BE2C (cell line): ENCODE measurements at regions not wholly inside any gene's neighbourhood (a gene's known extent, or its start where the extent isn't known, plus 50 kb on each side); places are given as distances from the start of the nearest gene placed in this dataset.

ENCODE experiments used
- DNase-seq: peaks from one replicate; pipeline ENCODE4 v3.0.0-alpha.2; 2020
- H3K27me3 ChIP-seq: fragments of 250-450 bp; sonication (Bioruptor Pico); 2 replicates; pipeline ENCODE4 v1.5.1; 2020; ENCODE audit warnings: mild to moderate bottlenecking
- H3K36me3 ChIP-seq: fragments of 250-450 bp; sonication (Bioruptor Pico); 2 replicates; pipeline ENCODE4 v1.5.1; 2020; ENCODE audit warnings: mild to moderate bottlenecking
- H3K4me1 ChIP-seq: fragments of 250-450 bp; sonication (Bioruptor Pico); 2 replicates; pipeline ENCODE4 v1.5.1; 2020
- H3K4me3 ChIP-seq: 2 replicates; pipeline ENCODE4 v1.5.1; 2011; ENCODE audit warnings: low read depth, low read length
- H3K9me3 ChIP-seq: fragments of 250-450 bp; sonication (Bioruptor Pico); 2 replicates; pipeline ENCODE4 v1.5.1; 2020
- TF ChIP-seq, protein P1 (sequence below): IDR thresholded peaks from 2 replicates; pipeline ENCODE4 v1.5.1; 2012; ENCODE audit warnings: mild to moderate bottlenecking, low read depth, low read length

DNA sequence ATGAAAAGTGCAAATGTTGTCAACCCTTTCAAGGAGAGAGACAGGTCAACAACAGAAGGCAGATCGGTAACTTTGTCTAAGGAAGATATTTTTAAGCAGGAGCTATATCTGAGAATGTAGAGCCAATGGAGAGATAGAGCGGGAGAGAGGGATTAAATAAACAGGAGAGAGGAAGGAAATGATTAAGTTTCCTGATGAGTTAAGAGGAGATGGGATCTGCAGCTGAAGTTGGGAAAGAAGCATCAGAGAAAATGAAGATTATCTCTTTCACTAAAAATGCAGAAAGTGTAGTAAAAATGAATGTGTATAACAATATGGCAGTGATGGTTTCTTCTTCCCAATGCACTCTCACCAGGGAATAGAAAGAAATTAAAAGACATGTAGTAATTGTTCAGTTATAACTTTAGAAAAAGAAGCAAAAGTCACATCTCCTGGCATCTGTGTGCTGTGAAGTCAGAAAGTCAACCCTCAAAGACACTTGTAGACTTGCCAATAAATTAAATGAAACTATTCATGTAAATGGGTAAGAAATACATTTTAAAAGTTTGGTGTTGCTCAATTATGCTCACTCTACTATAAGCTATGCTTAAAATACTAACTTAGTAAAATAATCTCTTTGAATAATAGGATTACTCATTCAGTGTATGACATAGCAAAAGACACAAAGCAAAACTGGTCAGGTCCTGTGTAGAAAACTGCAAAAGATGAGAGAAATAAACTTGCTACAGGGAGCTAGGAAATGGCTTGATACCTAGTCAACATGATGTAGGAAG, 264.6 kb downstream of the ZIC4 start:
- Histone ChIP-seq H3K4me3 (no peak overlapping the region), H3K9me3 (no peaks in the 10 kb centered on the region; the same call in 1 of the 2 replicates), H3K4me1 (no peaks in the 10 kb centered on the region), H3K36me3 (no peaks in the 10 kb centered on the region), H3K27me3 (no peaks in the 10 kb centered on the region)
- TF ChIP-seq, protein P1, sequence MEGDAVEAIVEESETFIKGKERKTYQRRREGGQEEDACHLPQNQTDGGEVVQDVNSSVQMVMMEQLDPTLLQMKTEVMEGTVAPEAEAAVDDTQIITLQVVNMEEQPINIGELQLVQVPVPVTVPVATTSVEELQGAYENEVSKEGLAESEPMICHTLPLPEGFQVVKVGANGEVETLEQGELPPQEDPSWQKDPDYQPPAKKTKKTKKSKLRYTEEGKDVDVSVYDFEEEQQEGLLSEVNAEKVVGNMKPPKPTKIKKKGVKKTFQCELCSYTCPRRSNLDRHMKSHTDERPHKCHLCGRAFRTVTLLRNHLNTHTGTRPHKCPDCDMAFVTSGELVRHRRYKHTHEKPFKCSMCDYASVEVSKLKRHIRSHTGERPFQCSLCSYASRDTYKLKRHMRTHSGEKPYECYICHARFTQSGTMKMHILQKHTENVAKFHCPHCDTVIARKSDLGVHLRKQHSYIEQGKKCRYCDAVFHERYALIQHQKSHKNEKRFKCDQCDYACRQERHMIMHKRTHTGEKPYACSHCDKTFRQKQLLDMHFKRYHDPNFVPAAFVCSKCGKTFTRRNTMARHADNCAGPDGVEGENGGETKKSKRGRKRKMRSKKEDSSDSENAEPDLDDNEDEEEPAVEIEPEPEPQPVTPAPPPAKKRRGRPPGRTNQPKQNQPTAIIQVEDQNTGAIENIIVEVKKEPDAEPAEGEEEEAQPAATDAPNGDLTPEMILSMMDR = no peak
- DNase-seq = no peak

DNA sequence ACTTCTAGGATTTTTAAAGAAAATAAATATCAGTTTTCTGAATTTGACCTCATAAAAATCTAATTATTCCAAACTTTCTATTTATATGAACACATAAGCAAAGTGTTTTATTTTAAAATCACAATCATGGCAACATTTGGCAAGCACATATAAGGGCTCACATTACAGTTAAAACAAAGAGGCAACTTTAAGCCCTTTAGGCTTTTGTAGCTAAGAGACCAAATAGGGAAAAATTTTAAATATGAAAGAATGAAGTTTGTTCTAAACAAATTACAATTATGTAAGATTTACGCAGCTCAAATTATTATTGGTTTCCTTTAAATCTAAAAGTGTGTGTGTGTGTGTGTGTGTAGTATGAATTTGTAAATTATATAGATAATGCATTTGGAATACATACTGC, 267.0 kb downstream of the ZIC4 start:
- no peak for DNase-seq
- H3K4me1 ChIP-seq = no peaks in the 10 kb centered on the region
- TF ChIP-seq, protein P1 = no peak
- H3K36me3 ChIP-seq = no peaks in the 10 kb centered on the region
- H3K27me3 ChIP-seq = no peaks in the 10 kb centered on the region
- no peaks in the 10 kb centered on the region; the same call in 1 of the 2 replicates for H3K9me3 ChIP-seq
- H3K4me3 ChIP-seq = no peak overlapping the region

DNA sequence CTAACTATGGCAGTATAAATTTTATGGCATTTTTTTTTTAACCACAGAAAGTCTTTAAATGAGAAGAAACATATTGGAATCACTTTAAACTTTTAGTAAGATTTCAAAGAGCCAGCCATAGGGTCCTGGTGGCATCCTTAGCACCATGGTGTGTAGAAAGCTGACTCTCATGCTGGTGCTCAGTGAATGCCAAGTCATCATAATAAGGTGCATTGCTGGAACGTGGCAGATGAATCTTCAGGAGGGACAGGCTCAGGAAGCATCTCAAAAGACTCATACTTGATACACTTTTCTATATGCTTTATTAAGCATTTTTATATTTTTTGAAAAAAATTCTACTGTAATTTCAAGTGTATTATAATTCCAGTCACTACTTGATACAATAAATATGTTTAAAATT, 274.2 kb downstream of the ZIC4 start:
- no peak for DNase-seq
- H3K27me3 ChIP-seq = no peaks in the 10 kb centered on the region
- H3K4me3 ChIP-seq = no peak overlapping the region

DNA sequence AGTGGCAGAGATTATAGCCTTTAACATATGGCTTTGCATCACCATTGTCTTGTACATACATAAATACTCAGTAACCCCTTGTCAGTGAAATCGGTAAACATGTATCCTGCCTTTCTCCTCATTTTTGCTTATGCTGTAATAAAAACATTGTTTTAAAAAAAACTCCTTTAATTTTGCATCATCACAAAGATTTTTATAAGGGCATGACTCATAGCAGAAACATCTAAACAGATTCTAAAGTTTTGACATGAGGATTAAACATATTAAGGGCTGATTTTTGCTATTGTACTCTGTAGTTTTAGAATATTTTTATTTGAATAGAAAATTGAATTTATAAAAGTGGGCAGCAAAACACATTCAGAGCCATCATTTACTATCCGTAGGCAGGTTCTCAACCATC, 275.9 kb downstream of the ZIC4 start:
- Histone ChIP-seq H3K36me3 (no peaks in the 10 kb centered on the region), H3K27me3 (no peaks in the 10 kb centered on the region), H3K9me3 (no peaks in the 10 kb centered on the region), H3K4me3 (no peak overlapping the region), H3K4me1 (no peaks in the 10 kb centered on the region)
- DNase-seq = no peak
- TF ChIP-seq, protein P1 = no peak

More for the DNA sequence above, 274.2 kb downstream of the ZIC4 start:
- H3K36me3 ChIP-seq = no peaks in the 10 kb centered on the region
- no peaks in the 10 kb centered on the region for H3K9me3 ChIP-seq
- no peaks in the 10 kb centered on the region for H3K4me1 ChIP-seq
- TF ChIP-seq, protein P1 = no peak

DNA sequence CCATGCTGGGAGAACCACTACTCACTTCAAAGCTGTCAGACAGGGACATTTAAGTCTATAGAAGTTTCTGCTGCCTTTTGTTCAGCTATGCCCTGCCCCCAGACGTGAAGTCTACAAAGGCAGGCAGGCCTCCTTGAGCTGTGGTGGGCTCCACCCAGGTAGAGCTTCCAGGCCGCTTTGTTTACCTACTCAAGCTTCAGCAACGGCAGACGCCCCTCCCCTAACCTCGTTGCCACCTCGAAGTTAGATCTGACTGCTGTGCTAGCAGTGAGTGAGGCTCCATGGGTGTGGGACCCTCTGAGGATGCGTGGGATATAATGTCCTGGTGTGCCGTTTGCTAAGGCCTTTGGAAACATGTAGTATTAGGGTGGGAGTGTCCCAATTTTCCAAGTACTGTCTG, 276.7 kb downstream of the ZIC4 start:
- no peaks in the 10 kb centered on the region for H3K9me3 ChIP-seq
- TF ChIP-seq, protein P1 = no peak

DNA sequence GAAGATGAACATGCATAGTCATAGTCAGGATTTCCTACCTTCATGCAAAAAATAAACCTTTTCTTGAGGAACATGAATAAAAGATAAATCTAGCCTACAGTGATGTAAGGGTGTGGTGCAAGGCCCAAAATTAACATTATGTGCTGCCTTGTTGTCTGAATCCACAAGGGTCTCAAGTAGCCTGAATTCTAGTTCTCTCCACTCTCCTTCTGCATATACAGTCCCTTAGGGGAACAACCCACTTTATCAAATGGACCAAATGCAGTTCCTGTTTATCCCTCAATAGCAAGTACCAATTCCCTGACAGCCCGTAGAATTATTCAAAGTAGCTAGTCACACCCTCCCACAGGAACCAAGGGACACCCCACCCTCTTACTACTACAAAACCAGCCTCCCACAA, 284.0 kb downstream of the ZIC4 start:
- Histone ChIP-seq H3K4me1 (no peaks in the 10 kb centered on the region), H3K27me3 (no peaks in the 10 kb centered on the region), H3K9me3 (no peaks in the 10 kb centered on the region), H3K36me3 (no peaks in the 10 kb centered on the region), H3K4me3 (no peak overlapping the region)
- TF ChIP-seq, protein P1 = no peak
- no peak for DNase-seq

More for the DNA sequence above, 276.7 kb downstream of the ZIC4 start:
- DNase-seq = no peak
- Histone ChIP-seq H3K36me3 (no peaks in the 10 kb centered on the region), H3K4me3 (no peak overlapping the region), H3K4me1 (no peaks in the 10 kb centered on the region), H3K27me3 (no peaks in the 10 kb centered on the region)
